ENCODE measurements at regions not wholly inside any gene's neighbourhood (a gene's known extent, or its start where the extent isn't known, plus 50 kb on each side); places are given as distances from the start of the nearest gene placed in this dataset.

GRCh38 chr1:55507578-55507931, 292.4 kb upstream of the USP24 start:
- no peak for TF ChIP-seq NFE2L1 (CRISPR knock-in tag; IDR thresholded peaks at IDR 0.05)
- TF ChIP-seq SMAD4 (CRISPR knock-in tag; IDR thresholded peaks at IDR 0.05): no peak
- no peak for TF ChIP-seq ZNF281 (CRISPR knock-in tag; IDR thresholded peaks at IDR 0.05)
- no peak for TF ChIP-seq ZNF219 (CRISPR knock-in tag; IDR thresholded peaks at IDR 0.05; ENCODE audit: borderline replicate concordance)
- no peak for TF ChIP-seq ZNF532 (CRISPR knock-in tag; IDR thresholded peaks at IDR 0.05; ENCODE audit: borderline replicate concordance)
- no peak for TF ChIP-seq NFATC4 (CRISPR knock-in tag; IDR thresholded peaks at IDR 0.05)
- no peak for TF ChIP-seq NFYB (CRISPR knock-in tag; conservative IDR thresholded peaks at IDR 0.05; ENCODE audit: low read depth)
- no peak for TF ChIP-seq TEAD4 (CRISPR knock-in tag; IDR thresholded peaks at IDR 0.05)
- TF ChIP-seq ZNF396 (CRISPR knock-in tag; IDR thresholded peaks at IDR 0.05; ENCODE audit: borderline replicate concordance): no peak
- no peak for TF ChIP-seq AR (CRISPR knock-in tag; IDR thresholded peaks at IDR 0.05)
- POLR2A ChIA-PET: no interaction called here
- Mint-ChIP-seq H3K9me3 (no peaks in the 10 kb centered on the region), H3K27me3 (ENCODE audit: low read depth) (no peaks in the 10 kb centered on the region; the same call in 1 of the 2 replicates), H3K27ac (no peak overlapping the region), H3K36me3 (no peaks in the 10 kb centered on the region), H3K4me1 (peaks cover 4% of the 10 kb centered on the region; the same call in 1 of the 2 replicates), H3K4me3 (no peak overlapping the region)
- ATAC-seq (no peak), DNase-seq (ENCODE audit: low spot score) (no peak)
- CTCF ChIA-PET: no interaction called here

GRCh38 chr1:55506740-55507577, 291.8 kb upstream of the USP24 start:
- H3K4me3 Mint-ChIP-seq: no peak overlapping the region
- H3K9me3 Mint-ChIP-seq: no peaks in the 10 kb centered on the region
- DNase-seq (ENCODE audit: low spot score) (no peak), ATAC-seq (no peak)
- TF ChIP-seq GRHL2 (CRISPR knock-in tag; IDR thresholded peaks at IDR 0.05; ENCODE audit: insufficient replicate concordance, severe bottlenecking): no peak
- TF ChIP-seq IRF2 (CRISPR knock-in tag; IDR thresholded peaks at IDR 0.05; ENCODE audit: borderline replicate concordance, low read depth): no peak
- TF ChIP-seq ZNF512 (CRISPR knock-in tag; IDR thresholded peaks at IDR 0.05; ENCODE audit: borderline replicate concordance): no peak
- no peak for TF ChIP-seq MYBL2 (CRISPR knock-in tag; IDR thresholded peaks at IDR 0.05)
- no peaks in the 10 kb centered on the region for H3K36me3 Mint-ChIP-seq
- ChIA-PET POLR2A (no interaction called here), CTCF (no interaction called here)
- H3K27me3 Mint-ChIP-seq (ENCODE audit: low read depth): no peaks in the 10 kb centered on the region; the same call in 1 of the 2 replicates
- H3K4me1 Mint-ChIP-seq: peaks cover 4% of the 10 kb centered on the region; the same call in 1 of the 2 replicates
- no peak overlapping the region for H3K27ac Mint-ChIP-seq
